Liver (tissue), 8 donors: ENCODE measurements at regions not wholly inside any gene's neighbourhood (a gene's known extent, or its start where the extent isn't known, plus 50 kb on each side); places are given as distances from the start of the nearest gene placed in this dataset.

Experiments
- DNase-seq: peaks from one replicate; pipeline ENCODE4 v3.0.0-alpha.2; 2017; ENCODE audit warnings: low spot score
- H3K27ac ChIP-seq, 2 donors: one replicate each; pipeline ENCODE4 v1.7.0; 2013; ENCODE audit warnings: inconsistent platforms in 2 of 2, low read length in 2 of 2, control low read depth in 1 of 2, low read depth in 1 of 2, mild to moderate bottlenecking in 1 of 2
- H3K27me3 ChIP-seq, 4 donors: one replicate each; pipeline versions ENCODE4 v1.6.1 to v1.7.0; 2013; ENCODE audit warnings: low read length in 3 of 4, inconsistent platforms in 1 of 4, mild to moderate bottlenecking in 1 of 4, moderate library complexity in 1 of 4; ENCODE audit not compliant: control insufficient read depth in 4 of 4, insufficient read depth in 4 of 4
- H3K36me3 ChIP-seq, 4 donors: one replicate each; pipeline versions ENCODE4 v1.6.1 to v1.7.0; 2013; ENCODE audit warnings: low read length in 3 of 4, mild to moderate bottlenecking in 3 of 4, low read depth in 1 of 4, moderate library complexity in 1 of 4; ENCODE audit not compliant: control insufficient read depth in 4 of 4, insufficient read depth in 3 of 4
- H3K4me1 ChIP-seq, 4 donors: one replicate each; pipeline versions ENCODE4 v1.6.1 to v1.7.0; 2013; ENCODE audit warnings: low read length in 3 of 4, mild to moderate bottlenecking in 3 of 4, moderate library complexity in 1 of 4; ENCODE audit not compliant: control insufficient read depth in 4 of 4, insufficient read depth in 4 of 4
- H3K4me3 ChIP-seq, 3 donors: one replicate each; pipeline versions ENCODE4 v1.6.1 to v1.7.0; 2013; ENCODE audit warnings: low read length in 3 of 3, control low read depth in 1 of 3, low read depth in 1 of 3, mild to moderate bottlenecking in 1 of 3
- H3K9ac ChIP-seq, 2 donors: one replicate each; pipeline ENCODE4 v1.7.0; 2013; ENCODE audit warnings: low read length in 2 of 2, mild to moderate bottlenecking in 2 of 2, moderate library complexity in 2 of 2, control low read depth in 1 of 2, low read depth in 1 of 2
- H3K9me3 ChIP-seq, 4 donors: one replicate each; pipeline versions ENCODE4 v1.6.1 to v1.7.0; 2013; ENCODE audit warnings: low read length in 3 of 4; ENCODE audit not compliant: control insufficient read depth in 4 of 4
- CTCF ChIP-seq: fragments of 150-350 bp; IDR thresholded peaks from 2 replicates; pipeline ENCODE4 v1.5.1; 2017; ENCODE audit warnings: improper control_type of control experiment, low read depth, low read length; ENCODE audit not compliant: missing input control
- EGR1 ChIP-seq, 2 donors: IDR thresholded peaks; 2 replicates each; pipeline ENCODE4 v1.6.1; 2016 to 2018; ENCODE audit warnings: antibody characterized with exemption in 2 of 2, low read depth in 2 of 2
- FOXA1 ChIP-seq: IDR thresholded peaks from 2 replicates; pipeline ENCODE4 v1.6.1; 2016; ENCODE audit warnings: antibody characterized with exemption
- FOXA2 ChIP-seq: IDR thresholded peaks from 2 replicates; pipeline ENCODE4 v1.6.1; 2016; ENCODE audit warnings: antibody characterized with exemption
- GABPA ChIP-seq, 2 donors: IDR thresholded peaks in 1 of 2; conservative IDR thresholded peaks in 1 of 2; 2 replicates each; pipeline ENCODE4 v1.6.1; 2016; ENCODE audit warnings: antibody characterized with exemption in 2 of 2, mild to moderate bottlenecking in 1 of 2, moderate library complexity in 1 of 2
- RAD21 ChIP-seq, 2 donors: IDR thresholded peaks; 2 replicates each; pipeline ENCODE4 v1.6.1; 2016; ENCODE audit warnings: antibody characterized with exemption in 2 of 2, mild to moderate bottlenecking in 2 of 2
- REST ChIP-seq: IDR thresholded peaks from 2 replicates; pipeline ENCODE4 v1.6.1; 2016; ENCODE audit warnings: antibody characterized with exemption, mild to moderate bottlenecking
- RXRA ChIP-seq, 2 donors: IDR thresholded peaks; 2 replicates each; pipeline ENCODE4 v1.6.1; 2017 to 2018; ENCODE audit warnings: antibody characterized with exemption in 2 of 2, mild to moderate bottlenecking in 1 of 2
- SP1 ChIP-seq: IDR thresholded peaks from 2 replicates; pipeline ENCODE4 v1.6.1; 2018; ENCODE audit warnings: antibody characterized with exemption, mild to moderate bottlenecking
- TAF1 ChIP-seq: conservative IDR thresholded peaks from 2 replicates; pipeline ENCODE4 v1.6.1; 2016; ENCODE audit warnings: antibody characterized with exemption, mild to moderate bottlenecking
- YY1 ChIP-seq: IDR thresholded peaks from 2 replicates; pipeline ENCODE4 v1.6.1; 2016; ENCODE audit warnings: antibody characterized with exemption, mild to moderate bottlenecking
- WGBS: extraction: QIAGEN DNeasy Blood & Tissue Kit; methylation state at CpG from one replicate; pipeline ENCODE4 v1.1.7; 2013; 5-methylcytosine and 5-hydroxymethylcytosine counted together
- TF ChIP-seq, protein P1 (sequence below): IDR thresholded peaks from 2 replicates; pipeline ENCODE4 v1.6.1; 2016; ENCODE audit warnings: antibody characterized with exemption
- TF ChIP-seq, protein P2 (sequence below): IDR thresholded peaks from 2 replicates; pipeline ENCODE4 v1.6.1; 2016; ENCODE audit warnings: antibody characterized with exemption
- donor health status: healthy.
- donor health status: healthy.
- donor health status: healthy.
- donor health status: healthy.
- donor health status: healthy.

DNA sequence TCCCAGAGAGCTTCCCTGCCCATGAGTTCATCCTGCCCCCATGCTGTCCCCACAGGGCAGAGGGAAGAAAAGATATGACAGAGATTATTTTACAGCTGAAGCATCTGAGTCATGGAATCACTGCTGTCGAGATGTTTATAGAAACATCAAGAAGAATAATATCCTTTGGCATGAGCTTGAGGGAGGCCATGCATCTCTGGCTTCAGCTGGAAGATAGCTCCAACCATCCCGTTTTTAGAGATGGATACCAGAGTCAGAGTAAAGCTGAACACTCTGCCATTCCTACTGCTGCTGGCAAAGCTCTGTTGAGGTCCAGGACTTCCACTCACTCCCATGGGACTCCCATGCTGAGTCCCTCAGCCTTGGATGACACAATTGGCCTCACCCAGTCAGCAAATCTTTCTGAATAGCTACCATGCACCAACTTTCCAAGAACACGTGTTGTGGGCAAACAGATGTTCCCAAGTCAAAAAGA, 167.8 kb downstream of the TTC32 start:
- no peak overlapping the region for H3K9ac ChIP-seq
- H3K9me3 ChIP-seq, result no peaks in the 10 kb centered on the region
- no peak overlapping the region for H3K27ac ChIP-seq
- H3K4me3 ChIP-seq, result no peak overlapping the region
- H3K27me3 ChIP-seq, result no peaks in the 10 kb centered on the region
- no peaks in the 10 kb centered on the region for H3K36me3 ChIP-seq
- no peaks in the 10 kb centered on the region for H3K4me1 ChIP-seq
- WGBS, result 63% methylated on average over 3 of the region's 3 CpGs
- no peak for DNase-seq
- TF ChIP-seq TAF1, result no peak
- no peak for TF ChIP-seq GABPA (IDR thresholded peaks at IDR 0.05 in 1 of 2, conservative IDR thresholded peaks at IDR 0.05 in 1 of 2)
- TF ChIP-seq FOXA1, result no peak
- TF ChIP-seq RXRA (IDR thresholded peaks at IDR 0.05), result no peak
- TF ChIP-seq RAD21 (IDR thresholded peaks at IDR 0.05), result no peak
- no peak for TF ChIP-seq EGR1 (IDR thresholded peaks at IDR 0.05; ENCODE audit: low read depth in 2 of 2)
- TF ChIP-seq YY1, result no peak
- no peak for TF ChIP-seq SP1
- TF ChIP-seq, protein P1, sequence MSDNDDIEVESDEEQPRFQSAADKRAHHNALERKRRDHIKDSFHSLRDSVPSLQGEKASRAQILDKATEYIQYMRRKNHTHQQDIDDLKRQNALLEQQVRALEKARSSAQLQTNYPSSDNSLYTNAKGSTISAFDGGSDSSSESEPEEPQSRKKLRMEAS, result no peak
- TF ChIP-seq FOXA2, result no peak

GRCh38 chr2:19733390-19733789, 168.4 kb downstream of the TTC32 start:
- DNase-seq, result no peak
- WGBS, result 93% methylated on average over 4 of the region's 4 CpGs

More at GRCh38 chr2:19733390-19733789, 168.4 kb downstream of the TTC32 start:
- TF ChIP-seq REST, result no peak
- no peak for TF ChIP-seq EGR1 (IDR thresholded peaks at IDR 0.05; ENCODE audit: low read depth in 2 of 2)
- TF ChIP-seq CTCF, result no peak
- TF ChIP-seq TAF1, result no peak
- TF ChIP-seq, protein P2, sequence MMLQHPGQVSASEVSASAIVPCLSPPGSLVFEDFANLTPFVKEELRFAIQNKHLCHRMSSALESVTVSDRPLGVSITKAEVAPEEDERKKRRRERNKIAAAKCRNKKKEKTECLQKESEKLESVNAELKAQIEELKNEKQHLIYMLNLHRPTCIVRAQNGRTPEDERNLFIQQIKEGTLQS, result no peak
- Histone ChIP-seq H3K27ac (no peak overlapping the region), H3K9me3 (no peaks in the 10 kb centered on the region), H3K4me1 (no peaks in the 10 kb centered on the region), H3K36me3 (no peaks in the 10 kb centered on the region), H3K9ac (no peak overlapping the region), H3K27me3 (no peaks in the 10 kb centered on the region), H3K4me3 (no peak overlapping the region)
